Astrocyte of the cerebellum (primary cell): ENCODE measurements at regions not wholly inside any gene's neighbourhood (a gene's known extent, or its start where the extent isn't known, plus 50 kb on each side); places are given as distances from the start of the nearest gene placed in this dataset.

Source experiments
- DNase-seq: peaks from one replicate; pipeline ENCODE4 v3.0.0-alpha.2; 2011; ENCODE audit warnings: low read depth
- H3K4me3 ChIP-seq: 2 replicates; pipeline ENCODE4 v1.5.1; 2011; ENCODE audit warnings: mild to moderate bottlenecking, low read depth, low read length, moderate library complexity
- in situ Hi-C: cut with HindIII; loops from 2 replicates; pipeline ENCODE4 v1.10.0; 2017; ENCODE audit warnings: low sequenced_read_pairs
- TF ChIP-seq, protein P1 (sequence below): IDR thresholded peaks from 2 replicates; pipeline ENCODE4 v1.5.1; 2012; ENCODE audit warnings: low read length, low read depth, moderate library complexity, mild to moderate bottlenecking; ENCODE audit errors: missing control alignments

DNA sequence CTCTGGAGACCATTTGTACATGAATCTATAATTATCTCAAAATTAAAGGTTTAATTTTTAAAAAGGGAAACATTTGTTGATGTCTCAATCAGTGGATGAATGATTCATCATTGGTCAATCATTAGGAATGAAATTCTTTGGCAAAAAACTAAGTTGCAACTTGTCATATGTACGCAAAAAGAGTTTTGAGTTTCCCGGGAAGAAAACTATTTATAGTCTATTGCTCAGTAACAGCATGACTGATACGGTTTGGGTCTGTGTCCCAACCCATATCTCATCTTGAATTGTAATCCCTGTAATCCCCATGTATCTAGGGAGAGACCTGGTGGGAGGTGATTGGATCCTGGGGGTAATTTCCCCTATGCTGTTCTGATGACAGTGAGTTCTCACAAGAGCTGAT lies 765.8 kb upstream of the ROBO1 start:
- H3K4me3 ChIP-seq: no peak overlapping the region
- DNase-seq: no peak
- TF ChIP-seq, protein P1, sequence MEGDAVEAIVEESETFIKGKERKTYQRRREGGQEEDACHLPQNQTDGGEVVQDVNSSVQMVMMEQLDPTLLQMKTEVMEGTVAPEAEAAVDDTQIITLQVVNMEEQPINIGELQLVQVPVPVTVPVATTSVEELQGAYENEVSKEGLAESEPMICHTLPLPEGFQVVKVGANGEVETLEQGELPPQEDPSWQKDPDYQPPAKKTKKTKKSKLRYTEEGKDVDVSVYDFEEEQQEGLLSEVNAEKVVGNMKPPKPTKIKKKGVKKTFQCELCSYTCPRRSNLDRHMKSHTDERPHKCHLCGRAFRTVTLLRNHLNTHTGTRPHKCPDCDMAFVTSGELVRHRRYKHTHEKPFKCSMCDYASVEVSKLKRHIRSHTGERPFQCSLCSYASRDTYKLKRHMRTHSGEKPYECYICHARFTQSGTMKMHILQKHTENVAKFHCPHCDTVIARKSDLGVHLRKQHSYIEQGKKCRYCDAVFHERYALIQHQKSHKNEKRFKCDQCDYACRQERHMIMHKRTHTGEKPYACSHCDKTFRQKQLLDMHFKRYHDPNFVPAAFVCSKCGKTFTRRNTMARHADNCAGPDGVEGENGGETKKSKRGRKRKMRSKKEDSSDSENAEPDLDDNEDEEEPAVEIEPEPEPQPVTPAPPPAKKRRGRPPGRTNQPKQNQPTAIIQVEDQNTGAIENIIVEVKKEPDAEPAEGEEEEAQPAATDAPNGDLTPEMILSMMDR: no peak
- in situ Hi-C loops: no loop called here

DNA sequence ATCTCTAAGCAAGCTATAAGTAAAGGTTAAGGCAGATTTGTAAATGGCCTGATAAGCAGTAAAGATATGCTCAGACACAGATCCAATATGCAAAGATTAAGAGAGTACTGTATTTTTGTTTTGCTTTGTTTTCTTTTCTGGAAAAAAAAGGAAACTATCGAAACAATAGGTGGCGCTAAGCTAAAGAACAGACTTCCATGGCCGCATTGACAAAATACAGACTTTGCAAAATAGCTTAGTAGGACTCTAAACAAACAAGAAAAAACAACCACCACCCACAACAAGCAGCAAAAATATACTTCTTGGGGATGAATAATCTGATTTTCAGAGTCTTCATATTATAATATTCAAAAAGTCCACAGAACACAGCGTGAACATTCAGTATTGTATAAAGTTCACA lies 758.4 kb upstream of the ROBO1 start:
- TF ChIP-seq, protein P1: peak; percentile 4
- no peak overlapping the region for H3K4me3 ChIP-seq
- no peak for DNase-seq
- in situ Hi-C loops: no loop called here

DNA sequence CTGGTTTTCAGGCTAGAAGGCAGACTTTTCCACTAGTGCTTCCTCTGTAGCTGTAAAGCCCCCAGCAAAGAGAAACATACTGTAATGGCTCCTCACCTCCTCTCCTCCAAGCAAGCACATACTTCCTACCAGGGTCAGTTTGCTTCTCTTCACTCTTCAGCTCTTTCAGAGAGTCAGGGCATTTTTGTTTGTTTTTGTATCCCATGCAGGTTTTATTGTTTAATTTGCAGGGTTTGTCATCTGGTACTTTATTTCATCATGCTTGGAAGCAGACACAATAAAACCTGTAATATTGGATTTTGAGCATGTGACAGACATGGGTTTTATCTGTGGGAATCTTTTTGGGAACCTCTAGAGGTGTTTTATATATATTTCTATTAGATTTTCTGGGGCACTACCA lies 753.3 kb upstream of the ROBO1 start:
- TF ChIP-seq, protein P1: no peak
- in situ Hi-C loops: no loop called here
- DNase-seq: no peak
- H3K4me3 ChIP-seq: no peak overlapping the region

DNA sequence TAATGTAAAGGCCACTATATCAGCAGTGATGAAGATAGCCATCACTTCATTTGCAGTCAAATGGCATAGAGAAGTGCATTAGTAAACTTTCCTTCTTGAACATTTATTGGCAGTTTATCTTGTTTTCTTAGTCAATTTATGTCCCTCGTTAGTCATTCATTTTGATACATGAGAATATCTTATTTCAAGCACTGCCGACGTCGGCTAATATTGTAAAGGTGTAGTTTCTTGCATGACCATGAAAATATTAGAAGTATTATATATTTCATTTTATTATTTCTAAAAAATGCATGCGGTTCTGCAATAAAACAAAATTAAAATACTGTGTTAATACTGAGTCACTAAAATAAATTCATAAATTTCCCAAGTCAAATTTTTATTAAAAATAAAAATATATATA lies 751.6 kb upstream of the ROBO1 start:
- DNase-seq: no peak
- TF ChIP-seq, protein P1: no peak
- in situ Hi-C loops: no loop called here
- no peak overlapping the region for H3K4me3 ChIP-seq

DNA sequence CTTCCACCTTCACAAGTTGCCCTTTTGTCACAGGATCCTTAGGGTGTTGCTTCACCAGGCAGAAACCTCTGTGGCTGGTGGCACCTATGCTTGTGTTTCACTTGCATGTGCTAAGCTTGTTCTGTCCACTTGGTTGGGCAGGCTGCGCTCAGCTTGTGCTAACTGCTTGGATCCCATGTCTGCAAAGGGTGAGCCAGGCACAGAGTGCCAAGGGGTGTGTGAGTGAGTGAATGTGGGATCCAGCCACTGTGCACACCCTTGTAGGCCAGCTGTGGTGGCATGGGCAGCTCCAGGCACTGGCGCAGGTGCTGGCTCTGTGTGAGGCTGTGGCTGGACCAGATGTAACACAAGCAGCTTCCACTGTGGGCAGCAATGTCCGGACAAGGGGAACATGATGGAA lies 728.7 kb upstream of the ROBO1 start:
- DNase-seq: no peak
- in situ Hi-C loops: no loop called here
- TF ChIP-seq, protein P1: no peak
- no peak overlapping the region for H3K4me3 ChIP-seq

DNA sequence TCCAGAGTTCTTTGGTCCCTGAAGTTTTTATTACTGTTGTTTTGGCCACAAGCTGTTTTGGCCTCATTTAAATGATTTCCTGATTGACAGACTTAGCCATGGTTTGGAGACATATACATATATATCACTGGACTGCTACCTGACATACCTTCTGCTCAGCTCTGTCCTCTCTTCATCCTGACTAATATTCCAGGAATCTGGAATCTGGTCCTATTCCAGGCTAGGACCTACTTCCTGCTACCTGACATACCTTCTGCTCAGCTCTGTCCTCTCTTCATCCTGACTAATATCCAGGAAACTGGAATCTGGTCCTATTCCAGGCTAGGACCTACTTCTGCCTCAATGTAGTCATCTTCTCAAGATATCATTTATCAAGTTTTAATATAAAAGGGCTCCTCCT lies 724.4 kb upstream of the ROBO1 start:
- TF ChIP-seq, protein P1: no peak
- no peak for DNase-seq
- in situ Hi-C loops: no loop called here
- no peak overlapping the region for H3K4me3 ChIP-seq

DNA sequence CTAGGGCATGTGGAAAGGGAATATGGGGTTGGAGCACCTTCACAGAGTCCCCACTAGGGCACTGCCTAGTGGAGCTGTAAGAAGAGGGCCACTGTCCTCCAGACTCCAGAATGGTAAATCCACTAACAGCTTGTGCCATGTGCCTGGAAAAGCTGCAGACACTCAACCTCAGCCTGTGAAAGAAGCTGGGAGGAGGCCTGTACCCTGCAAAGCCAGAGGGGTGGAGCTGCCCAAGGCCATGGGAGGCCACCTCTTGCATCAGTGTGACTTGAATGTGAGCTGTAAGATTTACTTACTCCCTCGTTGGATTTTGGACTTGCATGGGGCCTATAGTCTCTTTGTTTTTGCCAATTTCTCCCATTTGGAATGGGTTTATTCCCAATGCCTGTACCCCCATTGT lies 705.2 kb upstream of the ROBO1 start:
- DNase-seq: no peak
- in situ Hi-C loops: no loop called here
- TF ChIP-seq, protein P1: no peak
- H3K4me3 ChIP-seq: no peak overlapping the region
